ENCODE measurements at regions not wholly inside any gene's neighbourhood (a gene's known extent, or its start where the extent isn't known, plus 50 kb on each side); places are given as distances from the start of the nearest gene placed in this dataset.
"Not testable (repeated sequence)": the region's sequence is repeated elsewhere in the genome, so short reads cannot be mapped to it uniquely, and the experiment has no call there.

GRCh38 chr13:68970532-68970931, 1137.1 kb upstream of the ATXN8OS start:
- H3K4me3 ChIP-seq (ENCODE audit: low read depth, low read length) = no peak overlapping the region
- no peaks in the 10 kb centered on the region for H3K36me3 ChIP-seq (ENCODE audit: insufficient read depth)
- no peak overlapping the region for H3K27ac ChIP-seq (ENCODE audit: low read depth)
- no peak for DNase-seq (ENCODE audit: extremely low spot score)
- H3K4me1 ChIP-seq (ENCODE audit: insufficient read depth) = no peaks in the 10 kb centered on the region

- Histone ChIP-seq H3K4me3 (ENCODE audit: low read depth, low read length) (no peak overlapping the region), H3K36me3 (ENCODE audit: insufficient read depth) (no peaks in the 10 kb centered on the region), H3K27ac (ENCODE audit: low read depth) (no peak overlapping the region), H3K4me1 (ENCODE audit: insufficient read depth) (no peaks in the 10 kb centered on the region)
- DNase-seq (ENCODE audit: extremely low spot score) = no peak
These were observed 1159.0 kb upstream of the ATXN8OS start for GRCh38 chr13:68948586-68948985.

- no peak for DNase-seq (ENCODE audit: extremely low spot score)
- no peak overlapping the region for H3K4me3 ChIP-seq (ENCODE audit: low read depth, low read length)
- no peaks in the 10 kb centered on the region for H3K36me3 ChIP-seq (ENCODE audit: insufficient read depth)
- no peak overlapping the region for H3K27ac ChIP-seq (ENCODE audit: low read depth)
- WGBS = 81% methylated on average over 2 of the region's 2 CpGs
- H3K4me1 ChIP-seq (ENCODE audit: insufficient read depth) = no peaks in the 10 kb centered on the region
These were observed 1163.4 kb upstream of the ATXN8OS start for GRCh38 chr13:68944272-68944671.

GRCh38 chr13:68940049-68940448, 1167.6 kb upstream of the ATXN8OS start:
- Histone ChIP-seq H3K36me3 (ENCODE audit: insufficient read depth) (no peaks in the 10 kb centered on the region), H3K4me1 (ENCODE audit: insufficient read depth) (no peaks in the 10 kb centered on the region), H3K4me3 (ENCODE audit: low read depth, low read length) (no peak overlapping the region), H3K27ac (ENCODE audit: low read depth) (no peak overlapping the region)
- 42% methylated on average over 1 of the region's 1 CpG for WGBS
- DNase-seq (ENCODE audit: extremely low spot score) = no peak

GRCh38 chr13:68938639-68939038, 1169.0 kb upstream of the ATXN8OS start:
- no peak overlapping the region for H3K27ac ChIP-seq (ENCODE audit: low read depth)
- DNase-seq (ENCODE audit: extremely low spot score) = no peak
- no peaks in the 10 kb centered on the region for H3K4me1 ChIP-seq (ENCODE audit: insufficient read depth)
- no peak overlapping the region for H3K4me3 ChIP-seq (ENCODE audit: low read depth, low read length)
- H3K36me3 ChIP-seq (ENCODE audit: insufficient read depth) = no peaks in the 10 kb centered on the region
- 73% methylated on average over 5 of the region's 5 CpGs for whole genome bisulfite sequencing

GRCh38 chr13:68929075-68929745, 1178.4 kb upstream of the ATXN8OS start:
- no peak for DNase-seq (ENCODE audit: extremely low spot score)
- Histone ChIP-seq H3K36me3 (ENCODE audit: insufficient read depth) (no peaks in the 10 kb centered on the region), H3K4me3 (ENCODE audit: low read depth, low read length) (no peak overlapping the region), H3K27ac (ENCODE audit: low read depth) (no peak overlapping the region), H3K4me1 (ENCODE audit: insufficient read depth) (no peaks in the 10 kb centered on the region)
- WGBS = 57% methylated on average over 3 of the region's 3 CpGs

- no peaks in the 10 kb centered on the region for H3K4me1 ChIP-seq (ENCODE audit: insufficient read depth)
- H3K4me3 ChIP-seq (ENCODE audit: low read depth, low read length) = no peak overlapping the region
- no peak for DNase-seq (ENCODE audit: extremely low spot score)
- WGBS = 37% methylated on average over 2 of the region's 2 CpGs
- no peaks in the 10 kb centered on the region for H3K36me3 ChIP-seq (ENCODE audit: insufficient read depth)
- no peak overlapping the region for H3K27ac ChIP-seq (ENCODE audit: low read depth)
These were observed 1180.1 kb upstream of the ATXN8OS start for GRCh38 chr13:68927387-68928026.

GRCh38 chr13:68923995-68924394, 1183.6 kb upstream of the ATXN8OS start:
- Histone ChIP-seq H3K4me1 (ENCODE audit: insufficient read depth) (no peaks in the 10 kb centered on the region), H3K36me3 (ENCODE audit: insufficient read depth) (no peaks in the 10 kb centered on the region), H3K4me3 (ENCODE audit: low read depth, low read length) (no peak overlapping the region), H3K27ac (ENCODE audit: low read depth) (no peak overlapping the region)
- no peak for DNase-seq (ENCODE audit: extremely low spot score)

- 83% methylated on average over 2 of the region's 2 CpGs for WGBS
- H3K4me3 ChIP-seq (ENCODE audit: low read depth, low read length) = no peak overlapping the region
- DNase-seq (ENCODE audit: extremely low spot score) = no peak
- H3K36me3 ChIP-seq (ENCODE audit: insufficient read depth) = no peaks in the 10 kb centered on the region
- no peak overlapping the region for H3K27ac ChIP-seq (ENCODE audit: low read depth)
- H3K4me1 ChIP-seq (ENCODE audit: insufficient read depth) = no peaks in the 10 kb centered on the region
These were observed 1198.7 kb upstream of the ATXN8OS start for GRCh38 chr13:68908879-68909278.

GRCh38 chr13:68905186-68905585, 1202.4 kb upstream of the ATXN8OS start:
- DNase-seq (ENCODE audit: extremely low spot score) = no peak
- WGBS = 80% methylated on average over 1 of the region's 1 CpG
- H3K4me3 ChIP-seq (ENCODE audit: low read depth, low read length) = no peak overlapping the region
- H3K27ac ChIP-seq (ENCODE audit: low read depth) = no peak overlapping the region
- H3K4me1 ChIP-seq (ENCODE audit: insufficient read depth) = no peaks in the 10 kb centered on the region
- H3K36me3 ChIP-seq (ENCODE audit: insufficient read depth) = no peaks in the 10 kb centered on the region

- H3K4me3 ChIP-seq (ENCODE audit: low read depth, low read length) = no peak overlapping the region
- no peaks in the 10 kb centered on the region for H3K36me3 ChIP-seq (ENCODE audit: insufficient read depth)
- no peak overlapping the region for H3K27ac ChIP-seq (ENCODE audit: low read depth)
- H3K4me1 ChIP-seq (ENCODE audit: insufficient read depth) = no peaks in the 10 kb centered on the region
- no peak for DNase-seq (ENCODE audit: extremely low spot score)
These were observed 1210.2 kb upstream of the ATXN8OS start for GRCh38 chr13:68897331-68897928.

GRCh38 chr13:68895696-68896095, 1211.9 kb upstream of the ATXN8OS start:
- Histone ChIP-seq H3K4me3 (ENCODE audit: low read depth, low read length) (no peak overlapping the region), H3K36me3 (ENCODE audit: insufficient read depth) (no peaks in the 10 kb centered on the region), H3K4me1 (ENCODE audit: insufficient read depth) (no peaks in the 10 kb centered on the region), H3K27ac (ENCODE audit: low read depth) (no peak overlapping the region)
- 93% methylated on average over 1 of the region's 1 CpG for whole genome bisulfite sequencing
- DNase-seq (ENCODE audit: extremely low spot score) = no peak

- H3K36me3 ChIP-seq (ENCODE audit: insufficient read depth); H3K4me1 ChIP-seq (ENCODE audit: insufficient read depth); H3K4me3 ChIP-seq (ENCODE audit: low read depth, low read length); H3K27ac ChIP-seq (ENCODE audit: low read depth); DNase-seq (ENCODE audit: extremely low spot score): not testable (repeated sequence)
- WGBS = 49% methylated on average over 2 of the region's 2 CpGs
These were observed 1213.9 kb upstream of the ATXN8OS start for GRCh38 chr13:68893721-68894120.

- not testable (repeated sequence) for H3K27ac ChIP-seq (ENCODE audit: low read depth); H3K36me3 ChIP-seq (ENCODE audit: insufficient read depth); H3K4me3 ChIP-seq (ENCODE audit: low read depth, low read length); DNase-seq (ENCODE audit: extremely low spot score); H3K4me1 ChIP-seq (ENCODE audit: insufficient read depth)
- WGBS = 65% methylated on average over 3 of the region's 3 CpGs
These were observed 1215.0 kb upstream of the ATXN8OS start for GRCh38 chr13:68892596-68892995.

Measured in urinary bladder (tissue), 3 donors.